Activated naive CD8-positive, alpha-beta T cell (primary cell): ENCODE measurements at regions not wholly inside any gene's neighbourhood (a gene's known extent, or its start where the extent isn't known, plus 50 kb on each side); places are given as distances from the start of the nearest gene placed in this dataset.

ENCODE experiments used
- H3K27ac Mint-ChIP-seq: one replicate; pipeline ENCODE4 v1.8.0; 2021; ENCODE audit warnings: mixed read lengths
- H3K27me3 Mint-ChIP-seq: one replicate; pipeline ENCODE4 v1.8.0; 2021; ENCODE audit warnings: mixed read lengths
- H3K36me3 Mint-ChIP-seq: one replicate; pipeline ENCODE4 v1.8.0; 2021; ENCODE audit warnings: mixed read lengths
- H3K4me1 Mint-ChIP-seq: one replicate; pipeline ENCODE4 v1.8.0; 2021; ENCODE audit warnings: low read depth, mixed read lengths
- H3K4me3 Mint-ChIP-seq: one replicate; pipeline ENCODE4 v1.8.0; 2021; ENCODE audit warnings: mild to moderate bottlenecking, mixed read lengths
- H3K9me3 Mint-ChIP-seq: one replicate; pipeline ENCODE4 v1.8.0; 2021; ENCODE audit warnings: low read depth, mixed read lengths

GRCh38 chr10:129108378-129108777 is 358.7 kb upstream of the MGMT start:
- no peak overlapping the region for H3K4me3 Mint-ChIP-seq
- no peak overlapping the region for H3K27ac Mint-ChIP-seq
- H3K9me3 Mint-ChIP-seq: no peaks in the 10 kb centered on the region
- peaks cover 2% of the 10 kb centered on the region for H3K36me3 Mint-ChIP-seq
- H3K4me1 Mint-ChIP-seq: peaks cover 45% of the 10 kb centered on the region
- H3K27me3 Mint-ChIP-seq: no peaks in the 10 kb centered on the region

GRCh38 chr10:129108994-129109393 is 358.0 kb upstream of the MGMT start:
- Mint-ChIP-seq H3K36me3 (peaks cover 2% of the 10 kb centered on the region), H3K9me3 (no peaks in the 10 kb centered on the region), H3K4me3 (no peak overlapping the region), H3K27ac (no peak overlapping the region), H3K4me1 (peaks cover 40% of the 10 kb centered on the region), H3K27me3 (no peaks in the 10 kb centered on the region)

- Mint-ChIP-seq H3K4me3 (no peak overlapping the region), H3K9me3 (no peaks in the 10 kb centered on the region), H3K27me3 (no peaks in the 10 kb centered on the region), H3K27ac (no peak overlapping the region), H3K4me1 (peaks cover 22% of the 10 kb centered on the region), H3K36me3 (peaks cover 2% of the 10 kb centered on the region)
Measured at GRCh38 chr10:129110780-129111179, 356.3 kb upstream of the MGMT start.

- Mint-ChIP-seq H3K27me3 (no peaks in the 10 kb centered on the region), H3K9me3 (no peaks in the 10 kb centered on the region), H3K4me3 (no peak overlapping the region), H3K36me3 (no peaks in the 10 kb centered on the region), H3K27ac (no peak overlapping the region), H3K4me1 (peaks cover 15% of the 10 kb centered on the region)
Measured at GRCh38 chr10:129111922-129112321, 355.1 kb upstream of the MGMT start.

GRCh38 chr10:129114588-129114987 is 352.5 kb upstream of the MGMT start:
- peaks cover 1% of the 10 kb centered on the region for H3K4me1 Mint-ChIP-seq
- H3K36me3 Mint-ChIP-seq: no peaks in the 10 kb centered on the region
- H3K27me3 Mint-ChIP-seq: no peaks in the 10 kb centered on the region
- H3K4me3 Mint-ChIP-seq: no peak overlapping the region
- no peaks in the 10 kb centered on the region for H3K9me3 Mint-ChIP-seq
- H3K27ac Mint-ChIP-seq: no peak overlapping the region

- Mint-ChIP-seq H3K9me3 (no peaks in the 10 kb centered on the region), H3K4me1 (peaks cover 11% of the 10 kb centered on the region), H3K27me3 (no peaks in the 10 kb centered on the region), H3K36me3 (no peaks in the 10 kb centered on the region), H3K27ac (no peak overlapping the region), H3K4me3 (no peak overlapping the region)
Measured at GRCh38 chr10:129116371-129116770, 350.7 kb upstream of the MGMT start.

- no peak overlapping the region for H3K4me3 Mint-ChIP-seq
- peaks cover 2% of the 10 kb centered on the region for H3K9me3 Mint-ChIP-seq
- no peaks in the 10 kb centered on the region for H3K27me3 Mint-ChIP-seq
- no peak overlapping the region for H3K27ac Mint-ChIP-seq
- peaks cover 24% of the 10 kb centered on the region for H3K4me1 Mint-ChIP-seq
- no peaks in the 10 kb centered on the region for H3K36me3 Mint-ChIP-seq
Measured at GRCh38 chr10:129120441-129120840, 346.6 kb upstream of the MGMT start.

GRCh38 chr10:129122846-129123245 is 344.2 kb upstream of the MGMT start:
- Mint-ChIP-seq H3K27me3 (no peaks in the 10 kb centered on the region), H3K9me3 (peaks cover 5% of the 10 kb centered on the region), H3K27ac (no peak overlapping the region), H3K36me3 (peaks cover 2% of the 10 kb centered on the region), H3K4me1 (peaks cover 24% of the 10 kb centered on the region), H3K4me3 (no peak overlapping the region)

GRCh38 chr10:129123428-129123827 is 343.6 kb upstream of the MGMT start:
- Mint-ChIP-seq H3K4me1 (peaks cover 24% of the 10 kb centered on the region), H3K27ac (no peak overlapping the region), H3K36me3 (peaks cover 2% of the 10 kb centered on the region), H3K27me3 (no peaks in the 10 kb centered on the region), H3K9me3 (peaks cover 5% of the 10 kb centered on the region), H3K4me3 (no peak overlapping the region)

GRCh38 chr10:129126982-129127381 is 340.1 kb upstream of the MGMT start:
- no peak overlapping the region for H3K4me3 Mint-ChIP-seq
- H3K4me1 Mint-ChIP-seq: peaks cover 7% of the 10 kb centered on the region
- H3K27ac Mint-ChIP-seq: no peak overlapping the region
- H3K27me3 Mint-ChIP-seq: no peaks in the 10 kb centered on the region
- H3K36me3 Mint-ChIP-seq: peaks cover 2% of the 10 kb centered on the region
- peaks cover 5% of the 10 kb centered on the region for H3K9me3 Mint-ChIP-seq

GRCh38 chr10:129131457-129132132 is 335.4 kb upstream of the MGMT start:
- Mint-ChIP-seq H3K4me1 (no peaks in the 10 kb centered on the region), H3K27ac (no peak overlapping the region), H3K27me3 (peaks cover 1% of the 10 kb centered on the region), H3K36me3 (no peaks in the 10 kb centered on the region), H3K9me3 (no peaks in the 10 kb centered on the region), H3K4me3 (no peak overlapping the region)

- no peak overlapping the region for H3K4me3 Mint-ChIP-seq
- H3K27ac Mint-ChIP-seq: no peak overlapping the region
- H3K36me3 Mint-ChIP-seq: no peaks in the 10 kb centered on the region
- peaks cover 1% of the 10 kb centered on the region for H3K27me3 Mint-ChIP-seq
- no peaks in the 10 kb centered on the region for H3K4me1 Mint-ChIP-seq
- H3K9me3 Mint-ChIP-seq: no peaks in the 10 kb centered on the region
Measured at GRCh38 chr10:129133856-129134255, 333.2 kb upstream of the MGMT start.

- no peak overlapping the region for H3K4me3 Mint-ChIP-seq
- H3K9me3 Mint-ChIP-seq: no peaks in the 10 kb centered on the region
- H3K27ac Mint-ChIP-seq: no peak overlapping the region
- H3K36me3 Mint-ChIP-seq: no peaks in the 10 kb centered on the region
- H3K4me1 Mint-ChIP-seq: no peaks in the 10 kb centered on the region
- peaks cover 1% of the 10 kb centered on the region for H3K27me3 Mint-ChIP-seq
Measured at GRCh38 chr10:129134371-129134770, 332.7 kb upstream of the MGMT start.

GRCh38 chr10:129135624-129136023 is 331.4 kb upstream of the MGMT start:
- no peak overlapping the region for H3K27ac Mint-ChIP-seq
- H3K27me3 Mint-ChIP-seq: peaks cover 4% of the 10 kb centered on the region
- H3K9me3 Mint-ChIP-seq: no peaks in the 10 kb centered on the region
- H3K36me3 Mint-ChIP-seq: no peaks in the 10 kb centered on the region
- no peak overlapping the region for H3K4me3 Mint-ChIP-seq
- H3K4me1 Mint-ChIP-seq: peaks cover 2% of the 10 kb centered on the region

GRCh38 chr10:129136074-129136473 is 331.0 kb upstream of the MGMT start:
- Mint-ChIP-seq H3K9me3 (no peaks in the 10 kb centered on the region), H3K27me3 (peaks cover 4% of the 10 kb centered on the region), H3K4me1 (peaks cover 7% of the 10 kb centered on the region), H3K4me3 (no peak overlapping the region), H3K36me3 (no peaks in the 10 kb centered on the region), H3K27ac (no peak overlapping the region)

GRCh38 chr10:129136951-129137350 is 330.1 kb upstream of the MGMT start:
- no peaks in the 10 kb centered on the region for H3K9me3 Mint-ChIP-seq
- H3K4me3 Mint-ChIP-seq: no peak overlapping the region
- H3K27ac Mint-ChIP-seq: no peak overlapping the region
- peaks cover 11% of the 10 kb centered on the region for H3K4me1 Mint-ChIP-seq
- H3K36me3 Mint-ChIP-seq: no peaks in the 10 kb centered on the region
- peaks cover 4% of the 10 kb centered on the region for H3K27me3 Mint-ChIP-seq
